Endometrial microvascular endothelial cells (primary cell): ENCODE measurements at regions not wholly inside any gene's neighbourhood (a gene's known extent, or its start where the extent isn't known, plus 50 kb on each side); places are given as distances from the start of the nearest gene placed in this dataset.

ENCODE experiments used
- in situ Hi-C: cut with HindIII; loops from 2 replicates; pipeline ENCODE4 v1.10.0; 2017; ENCODE audit warnings: low sequenced_read_pairs, low pct_unique_long_range_greater_than_20kb; ENCODE audit errors: inconsistent ontology term

GRCh38 chr5:166178411-166179080, 2112.9 kb upstream of the WWC1 start:
- in situ Hi-C loops: no loop called here

- in situ Hi-C loops: no loop called here
Measured at GRCh38 chr5:166185185-166185584, 2106.3 kb upstream of the WWC1 start.

GRCh38 chr5:166188501-166189325, 2102.7 kb upstream of the WWC1 start:
- in situ Hi-C loops: no loop called here

- in situ Hi-C loops: no loop called here
Measured at GRCh38 chr5:166192696-166193095, 2098.7 kb upstream of the WWC1 start.

GRCh38 chr5:166195981-166196380, 2095.5 kb upstream of the WWC1 start:
- in situ Hi-C loops: no loop called here

- in situ Hi-C loops: no loop called here
Measured at GRCh38 chr5:166200532-166200931, 2090.9 kb upstream of the WWC1 start.

GRCh38 chr5:166211640-166212039, 2079.8 kb upstream of the WWC1 start:
- in situ Hi-C loops: no loop called here

- in situ Hi-C loops: no loop called here
Measured at GRCh38 chr5:166236327-166236726, 2055.1 kb upstream of the WWC1 start.

- in situ Hi-C loops: no loop called here
Measured at GRCh38 chr5:166240705-166241104, 2050.7 kb upstream of the WWC1 start.

- in situ Hi-C loops: no loop called here
Measured at GRCh38 chr5:166245556-166245955, 2045.9 kb upstream of the WWC1 start.

GRCh38 chr5:166251786-166252185, 2039.7 kb upstream of the WWC1 start:
- in situ Hi-C loops: no loop called here

GRCh38 chr5:166257661-166258060, 2033.8 kb upstream of the WWC1 start:
- in situ Hi-C loops: no loop called here

GRCh38 chr5:166262395-166262794, 2029.0 kb upstream of the WWC1 start:
- in situ Hi-C loops: no loop called here

- in situ Hi-C loops: no loop called here
Measured at GRCh38 chr5:166267907-166268306, 2023.5 kb upstream of the WWC1 start.

GRCh38 chr5:166270712-166271111, 2020.7 kb upstream of the WWC1 start:
- in situ Hi-C loops: no loop called here

GRCh38 chr5:166276006-166276405, 2015.4 kb upstream of the WWC1 start:
- in situ Hi-C loops: no loop called here

- in situ Hi-C loops: no loop called here
Measured at GRCh38 chr5:166279828-166280227, 2011.6 kb upstream of the WWC1 start.

GRCh38 chr5:166281433-166281832, 2010.0 kb upstream of the WWC1 start:
- in situ Hi-C loops: no loop called here

- in situ Hi-C loops: no loop called here
Measured at GRCh38 chr5:166282939-166283338, 2008.5 kb upstream of the WWC1 start.

GRCh38 chr5:166285361-166285760, 2006.1 kb upstream of the WWC1 start:
- in situ Hi-C loops: no loop called here
